NCI-H2196 (cell line): ENCODE measurements at regions not wholly inside any gene's neighbourhood (a gene's known extent, or its start where the extent isn't known, plus 50 kb on each side); places are given as distances from the start of the nearest gene placed in this dataset.
"Not testable (repeated sequence)": the region's sequence is repeated elsewhere in the genome, so short reads cannot be mapped to it uniquely, and the experiment has no call there.

Experiments
- DNase-seq: peaks from one replicate; lab custom pipeline; 2025; ENCODE audit not compliant: unreplicated experiment; lab: John Stamatoyannopoulos, UW

- not testable (repeated sequence) for DNase-seq
Observed at GRCh38 chr11:67877316-67877715, 126.6 kb downstream of the UNC93B1 start.

- DNase-seq = not testable (repeated sequence)
Observed at GRCh38 chr11:67873223-67873622, 130.7 kb downstream of the UNC93B1 start.

- DNase-seq = not testable (repeated sequence)
Observed at GRCh38 chr11:67871168-67871567, 132.7 kb downstream of the UNC93B1 start.

GRCh38 chr11:67862896-67863295 is 141.0 kb downstream of the UNC93B1 start:
- DNase-seq = not testable (repeated sequence)

GRCh38 chr11:67859513-67860161 is 144.3 kb downstream of the UNC93B1 start:
- DNase-seq = not testable (repeated sequence)

GRCh38 chr11:67850747-67851146 is 153.2 kb downstream of the UNC93B1 start:
- DNase-seq = not testable (repeated sequence)

- DNase-seq = peak; percentile 9
Observed at GRCh38 chr11:67849766-67850165, 154.1 kb downstream of the UNC93B1 start.

GRCh38 chr11:67847896-67848875 is 155.7 kb downstream of the UNC93B1 start:
- DNase-seq = peak; percentile 14

GRCh38 chr11:67846303-67846702 is 157.6 kb downstream of the UNC93B1 start:
- DNase-seq = not testable (repeated sequence)

- not testable (repeated sequence) for DNase-seq
Observed at GRCh38 chr11:67845296-67845695, 158.6 kb downstream of the UNC93B1 start.

- not testable (repeated sequence) for DNase-seq
Observed at GRCh38 chr11:67840599-67840998, 163.3 kb downstream of the UNC93B1 start.

GRCh38 chr11:67830152-67830551 is 155.7 kb upstream of the ALDH3B2 start:
- not testable (repeated sequence) for DNase-seq

GRCh38 chr11:67826951-67827296 is 152.5 kb upstream of the ALDH3B2 start:
- not testable (repeated sequence) for DNase-seq

GRCh38 chr11:67826028-67826950 is 151.9 kb upstream of the ALDH3B2 start:
- DNase-seq = peak; percentile 75

- DNase-seq = not testable (repeated sequence)
Observed at GRCh38 chr11:67824861-67825260, 150.4 kb upstream of the ALDH3B2 start.

- no peak for DNase-seq
Observed at GRCh38 chr11:67820081-67820480, 145.7 kb upstream of the ALDH3B2 start.

- not testable (repeated sequence) for DNase-seq
Observed at GRCh38 chr11:67817558-67817957, 143.1 kb upstream of the ALDH3B2 start.

- DNase-seq = not testable (repeated sequence)
Observed at GRCh38 chr11:67809301-67809700, 134.9 kb upstream of the ALDH3B2 start.

GRCh38 chr11:67807896-67808295 is 133.5 kb upstream of the ALDH3B2 start:
- DNase-seq = not testable (repeated sequence)

GRCh38 chr11:67806728-67807235 is 132.4 kb upstream of the ALDH3B2 start:
- DNase-seq = not testable (repeated sequence)

GRCh38 chr11:67806183-67806582 is 131.8 kb upstream of the ALDH3B2 start:
- DNase-seq = peak; percentile 53
